Astrocyte of the cerebellum (primary cell): ENCODE measurements at regions not wholly inside any gene's neighbourhood (a gene's known extent, or its start where the extent isn't known, plus 50 kb on each side); places are given as distances from the start of the nearest gene placed in this dataset.

Experiments
- DNase-seq: peaks from one replicate; pipeline ENCODE4 v3.0.0-alpha.2; 2011; ENCODE audit warnings: low read depth
- H3K4me3 ChIP-seq: 2 replicates; pipeline ENCODE4 v1.5.1; 2011; ENCODE audit warnings: mild to moderate bottlenecking, low read depth, low read length, moderate library complexity
- CTCF ChIP-seq: IDR thresholded peaks from 2 replicates; pipeline ENCODE4 v1.5.1; 2012; ENCODE audit warnings: low read length, low read depth, moderate library complexity, mild to moderate bottlenecking; ENCODE audit errors: missing control alignments
- in situ Hi-C: cut with HindIII; loops from 2 replicates; pipeline ENCODE4 v1.10.0; 2017; ENCODE audit warnings: low sequenced_read_pairs

- H3K4me3 ChIP-seq, result no peak overlapping the region
- DNase-seq, result no peak
- in situ Hi-C loops, result no loop called here
- no peak for TF ChIP-seq CTCF
Observed at GRCh38 chr15:79492065-79492464, 59.9 kb downstream of the MINAR1 start.

GRCh38 chr15:79494384-79494909, 62.3 kb downstream of the MINAR1 start:
- TF ChIP-seq CTCF, result no peak
- in situ Hi-C loops, result no loop called here
- DNase-seq, result no peak
- H3K4me3 ChIP-seq, result no peak overlapping the region

- TF ChIP-seq CTCF, result no peak
- DNase-seq, result no peak
- H3K4me3 ChIP-seq, result no peak overlapping the region
- in situ Hi-C loops, result loop anchor here (5.0 kb wide), 1 partner anchor 38 kb away; no protein-coding TSS in a partner anchor
Observed at GRCh38 chr15:79494963-79495755, 63.0 kb downstream of the MINAR1 start.

DNA sequence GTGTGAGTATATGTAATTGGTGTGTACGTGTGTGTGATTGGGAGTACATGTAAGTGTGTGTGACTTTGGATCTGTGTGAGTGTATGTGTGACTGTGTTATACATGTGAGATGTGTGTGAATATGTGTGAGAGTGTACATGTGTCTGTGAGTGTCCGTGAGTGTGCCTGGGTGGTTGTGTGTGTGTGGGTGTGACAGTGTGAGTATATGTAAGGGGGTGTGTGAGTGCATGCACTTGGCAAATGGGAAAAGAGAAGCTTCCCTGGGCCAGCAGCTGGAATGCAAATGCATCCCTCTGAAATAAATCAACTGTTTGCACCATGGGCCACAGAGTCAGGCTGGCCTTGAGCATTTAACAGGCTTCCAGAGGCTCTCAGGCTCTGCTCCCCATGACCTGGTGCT, 63.6 kb downstream of the MINAR1 start:
- TF ChIP-seq CTCF, result no peak
- in situ Hi-C loops, result loop anchor here (5.0 kb wide), 1 partner anchor 38 kb away; no protein-coding TSS in a partner anchor
- no peak overlapping the region for H3K4me3 ChIP-seq
- no peak for DNase-seq

GRCh38 chr15:79496838-79497237, 64.7 kb downstream of the MINAR1 start:
- H3K4me3 ChIP-seq, result no peak overlapping the region
- in situ Hi-C loops, result loop anchor here (5.0 kb wide), 1 partner anchor 40 kb away; no protein-coding TSS in a partner anchor
- DNase-seq, result no peak
- TF ChIP-seq CTCF, result no peak

- no peak for DNase-seq
- H3K4me3 ChIP-seq, result no peak overlapping the region
- in situ Hi-C loops, result no loop called here
Observed at GRCh38 chr15:79501086-79501485, 69.0 kb downstream of the MINAR1 start.

More at GRCh38 chr15:79501086-79501485, 69.0 kb downstream of the MINAR1 start:
- no peak for TF ChIP-seq CTCF
